Mucosa of stomach (tissue), 1 donor: ENCODE measurements at regions not wholly inside any gene's neighbourhood (a gene's known extent, or its start where the extent isn't known, plus 50 kb on each side); places are given as distances from the start of the nearest gene placed in this dataset.

Experiments used
- H3K27me3 ChIP-seq: one replicate; pipeline ENCODE4 v1.7.0; 2013; ENCODE audit warnings: mild to moderate bottlenecking, low read length; ENCODE audit not compliant: control insufficient read depth, insufficient read depth
- H3K36me3 ChIP-seq: one replicate; pipeline ENCODE4 v1.7.0; 2013; ENCODE audit warnings: low read length; ENCODE audit not compliant: control insufficient read depth, insufficient read depth
- H3K4me1 ChIP-seq: one replicate; pipeline ENCODE4 v1.7.0; 2013; ENCODE audit warnings: mild to moderate bottlenecking, low read length; ENCODE audit not compliant: control insufficient read depth, insufficient read depth
- H3K4me3 ChIP-seq: one replicate; pipeline ENCODE4 v1.7.0; 2013; ENCODE audit warnings: low read length
- H3K9ac ChIP-seq: one replicate; pipeline ENCODE4 v1.7.0; 2013; ENCODE audit warnings: mild to moderate bottlenecking, low read length, moderate library complexity
- H3K9me3 ChIP-seq: one replicate; pipeline ENCODE4 v1.7.0; 2013; ENCODE audit warnings: mild to moderate bottlenecking, low read length, moderate library complexity; ENCODE audit not compliant: control insufficient read depth
- donor health status: Pancreatic carcinoma.

DNA sequence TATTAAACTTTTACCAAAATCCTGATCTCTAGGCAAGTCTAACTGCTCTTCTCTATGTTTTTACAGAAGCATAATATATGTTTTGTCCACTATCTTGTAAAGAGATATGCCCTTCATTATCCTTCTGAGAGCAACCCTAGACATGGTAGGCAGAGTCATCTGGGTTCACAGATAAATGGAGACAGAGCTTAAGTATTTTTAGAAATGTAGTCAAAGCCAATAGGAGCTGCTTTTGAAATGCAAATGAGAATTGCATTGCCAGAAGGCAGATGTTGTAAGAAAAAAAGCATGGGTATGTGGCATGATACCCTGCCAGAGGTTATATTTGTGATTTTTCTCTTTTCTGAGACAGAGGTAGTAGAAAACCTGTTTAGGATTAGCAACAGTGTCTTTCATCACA lies 964.8 kb downstream of the SORCS3 start:
- H3K9me3 ChIP-seq = no peaks in the 10 kb centered on the region
- H3K9ac ChIP-seq = no peak overlapping the region
- no peaks in the 10 kb centered on the region for H3K27me3 ChIP-seq
- no peaks in the 10 kb centered on the region for H3K4me1 ChIP-seq
- no peaks in the 10 kb centered on the region for H3K36me3 ChIP-seq
- no peak overlapping the region for H3K4me3 ChIP-seq

DNA sequence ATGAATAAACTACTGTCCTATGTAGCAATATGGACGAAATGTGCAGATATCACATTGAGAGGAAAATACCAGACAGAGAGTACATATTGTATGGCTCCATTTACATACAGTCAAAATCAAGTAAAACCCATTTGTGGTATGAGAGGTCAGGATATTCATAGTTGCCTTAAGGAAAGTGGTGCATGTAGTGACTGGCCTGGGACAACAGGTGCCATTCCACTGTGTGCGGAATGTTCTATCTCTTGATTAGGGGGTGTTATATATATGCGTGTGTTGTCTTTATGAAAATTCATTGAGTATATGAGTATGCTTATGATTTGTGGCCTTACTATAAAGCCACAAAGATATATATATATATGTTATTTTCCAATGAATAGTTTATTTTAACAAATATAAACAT lies 964.0 kb downstream of the SORCS3 start:
- Histone ChIP-seq H3K27me3 (no peaks in the 10 kb centered on the region), H3K9me3 (no peaks in the 10 kb centered on the region), H3K4me1 (no peaks in the 10 kb centered on the region), H3K9ac (no peak overlapping the region), H3K36me3 (no peaks in the 10 kb centered on the region), H3K4me3 (no peak overlapping the region)

DNA sequence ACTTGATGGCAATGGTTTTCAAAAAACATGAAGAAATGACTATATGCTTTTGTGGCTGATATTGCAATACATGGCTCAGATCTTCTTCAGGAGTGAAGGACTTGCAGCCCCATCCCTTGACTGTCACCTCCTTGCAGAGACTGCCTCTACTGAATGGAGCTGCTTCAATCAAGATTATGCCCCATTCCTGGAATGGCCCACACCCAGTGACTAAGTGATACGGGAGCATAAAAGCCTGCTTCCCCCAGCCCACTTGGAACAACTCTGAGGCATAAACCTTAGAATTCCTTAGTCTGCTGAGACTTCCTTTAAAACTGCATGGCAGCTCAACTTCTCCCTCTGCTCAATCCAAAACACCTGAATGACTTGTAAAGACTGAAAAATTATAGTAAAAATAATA lies 957.1 kb downstream of the SORCS3 start:
- H3K4me1 ChIP-seq = no peaks in the 10 kb centered on the region
- H3K9ac ChIP-seq = no peak overlapping the region
- no peaks in the 10 kb centered on the region for H3K36me3 ChIP-seq
- no peaks in the 10 kb centered on the region for H3K9me3 ChIP-seq
- H3K27me3 ChIP-seq = no peaks in the 10 kb centered on the region
- no peak overlapping the region for H3K4me3 ChIP-seq

DNA sequence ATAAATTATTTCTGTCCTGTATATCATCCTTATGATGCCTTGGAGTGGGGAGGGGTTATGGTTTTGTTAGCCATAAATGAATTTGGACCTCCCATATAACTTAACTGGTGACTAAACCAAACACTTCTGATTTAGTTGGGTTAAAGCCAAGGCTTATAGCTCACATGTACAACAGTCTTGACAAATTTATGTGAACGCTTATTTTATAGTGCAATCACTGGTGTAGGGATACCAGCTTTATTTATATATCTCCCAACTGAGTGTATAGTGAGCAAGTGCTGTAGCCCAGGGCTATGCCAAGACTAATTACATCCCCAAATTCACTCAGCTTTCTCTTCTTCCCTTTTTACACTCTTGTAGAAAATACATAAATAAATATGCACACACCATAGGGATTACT lies 956.2 kb downstream of the SORCS3 start:
- no peaks in the 10 kb centered on the region for H3K9me3 ChIP-seq
- no peaks in the 10 kb centered on the region for H3K36me3 ChIP-seq
- no peaks in the 10 kb centered on the region for H3K27me3 ChIP-seq
- H3K4me3 ChIP-seq = no peak overlapping the region
- no peak overlapping the region for H3K9ac ChIP-seq
- no peaks in the 10 kb centered on the region for H3K4me1 ChIP-seq

DNA sequence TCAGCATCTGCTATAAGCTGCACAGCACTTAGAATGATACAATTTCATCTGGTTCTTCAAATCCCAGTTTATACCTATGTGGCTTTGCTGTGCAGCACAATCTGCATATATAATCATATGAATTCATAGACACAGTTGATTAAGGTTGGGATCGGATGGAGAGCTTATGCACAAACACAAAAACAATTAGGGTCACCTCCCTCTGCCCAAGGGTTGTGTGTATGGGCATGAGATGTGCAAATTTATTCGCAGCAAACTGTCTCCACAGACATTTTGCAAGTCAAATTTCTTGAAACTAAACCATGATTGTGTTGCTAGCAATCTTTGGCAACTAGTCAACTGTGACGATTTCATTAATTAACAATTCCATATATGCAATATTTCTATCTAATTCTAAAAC lies 955.7 kb downstream of the SORCS3 start:
- no peaks in the 10 kb centered on the region for H3K9me3 ChIP-seq
- no peak overlapping the region for H3K4me3 ChIP-seq
- H3K9ac ChIP-seq = no peak overlapping the region
- no peaks in the 10 kb centered on the region for H3K27me3 ChIP-seq
- H3K4me1 ChIP-seq = no peaks in the 10 kb centered on the region
- H3K36me3 ChIP-seq = no peaks in the 10 kb centered on the region

DNA sequence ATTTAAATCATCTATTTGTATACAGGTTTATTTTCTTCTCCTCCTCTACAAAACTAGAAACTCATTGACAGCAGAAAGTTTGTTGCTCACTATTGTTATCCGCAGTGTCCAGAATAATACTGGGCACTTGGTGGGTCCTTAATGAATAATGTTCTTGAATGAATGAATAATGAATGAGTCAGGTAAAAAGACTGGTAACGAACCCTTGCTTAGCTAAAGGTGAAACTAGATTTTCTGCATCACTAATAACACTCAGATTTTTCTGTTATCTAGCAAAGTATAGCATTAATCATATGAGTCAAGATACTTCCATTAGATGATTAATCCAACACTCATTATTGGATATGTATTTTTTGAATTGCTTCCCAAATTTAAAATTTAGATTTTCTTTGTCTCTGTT lies 953.2 kb downstream of the SORCS3 start:
- Histone ChIP-seq H3K36me3 (no peaks in the 10 kb centered on the region), H3K4me3 (no peak overlapping the region)

DNA sequence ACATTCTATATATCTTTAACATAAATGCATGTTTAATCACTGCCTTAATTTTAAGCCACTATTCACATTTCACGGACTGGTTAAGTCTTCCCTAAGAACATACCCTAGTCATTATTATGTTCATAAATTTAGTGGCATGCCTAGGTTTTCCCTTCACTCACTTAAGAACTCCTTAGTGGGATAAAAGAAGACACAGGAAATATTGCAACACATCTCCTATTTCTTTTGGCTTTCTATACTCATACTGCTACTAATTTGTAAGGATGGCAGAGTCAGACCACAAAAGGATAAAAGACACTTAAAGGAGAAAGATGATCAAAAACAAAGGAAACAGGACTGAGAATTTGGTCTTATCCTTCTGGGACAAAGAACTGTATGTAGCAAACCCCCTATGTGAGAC lies 951.4 kb downstream of the SORCS3 start:
- Histone ChIP-seq H3K9me3 (no peaks in the 10 kb centered on the region), H3K9ac (no peak overlapping the region), H3K27me3 (no peaks in the 10 kb centered on the region), H3K36me3 (no peaks in the 10 kb centered on the region), H3K4me3 (no peak overlapping the region), H3K4me1 (no peaks in the 10 kb centered on the region)

More for the DNA sequence above, 953.2 kb downstream of the SORCS3 start:
- Histone ChIP-seq H3K4me1 (no peaks in the 10 kb centered on the region), H3K9ac (no peak overlapping the region), H3K27me3 (no peaks in the 10 kb centered on the region), H3K9me3 (no peaks in the 10 kb centered on the region)

DNA sequence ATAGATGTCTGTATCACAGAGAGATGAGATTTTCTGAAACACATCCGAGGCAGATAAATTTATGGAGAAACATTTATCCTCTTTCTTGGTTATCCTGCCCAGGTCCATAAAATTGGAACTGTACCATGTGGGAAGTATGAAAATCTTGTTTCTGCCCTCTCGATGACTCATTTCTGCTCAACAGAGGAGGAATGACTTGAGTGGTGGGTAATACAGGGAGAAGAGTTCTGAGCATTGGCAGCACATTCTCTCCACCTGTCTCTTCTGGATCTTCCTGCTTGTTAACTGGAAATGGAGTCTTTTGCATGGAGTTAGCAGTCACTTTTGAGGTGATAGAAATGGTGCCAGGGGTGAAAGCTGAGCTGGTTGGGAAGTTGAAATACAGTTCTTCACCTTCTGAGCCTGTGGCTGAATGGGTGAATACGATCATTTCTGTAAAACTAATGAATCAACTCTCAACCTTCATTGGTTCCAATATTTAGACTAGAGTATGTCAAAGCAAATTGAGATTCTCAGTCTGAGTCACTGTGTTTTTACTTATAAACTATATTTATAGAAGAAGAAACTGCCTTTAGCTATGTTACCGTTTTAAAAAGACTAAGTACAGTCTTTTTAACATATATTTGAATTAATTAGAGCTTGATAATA lies 945.5 kb downstream of the SORCS3 start:
- Histone ChIP-seq H3K9ac (no peak overlapping the region), H3K27me3 (no peaks in the 10 kb centered on the region), H3K4me3 (no peak overlapping the region), H3K4me1 (no peaks in the 10 kb centered on the region), H3K36me3 (no peaks in the 10 kb centered on the region), H3K9me3 (no peaks in the 10 kb centered on the region)

DNA sequence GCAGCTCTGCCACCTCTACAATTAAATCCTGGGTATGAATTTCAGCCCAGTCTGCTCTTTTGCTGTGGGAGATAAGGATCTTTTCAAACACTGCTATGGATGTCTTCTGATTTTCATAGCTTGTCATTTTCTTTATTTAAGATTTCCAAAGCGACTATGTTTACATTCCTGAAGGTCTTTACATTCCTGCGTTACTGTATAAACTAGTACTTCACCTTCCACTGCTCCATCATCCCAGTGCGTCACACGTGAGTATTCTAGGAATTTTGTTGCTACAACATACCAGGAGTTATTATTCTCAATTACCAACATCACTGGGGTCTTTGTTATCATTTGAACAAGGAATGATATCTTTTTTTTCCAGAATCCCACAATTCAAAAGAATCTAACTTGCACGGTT lies 944.7 kb downstream of the SORCS3 start:
- no peaks in the 10 kb centered on the region for H3K4me1 ChIP-seq
- H3K27me3 ChIP-seq = no peaks in the 10 kb centered on the region
- H3K9ac ChIP-seq = no peak overlapping the region
- H3K4me3 ChIP-seq = no peak overlapping the region
- H3K9me3 ChIP-seq = no peaks in the 10 kb centered on the region
- H3K36me3 ChIP-seq = no peaks in the 10 kb centered on the region

DNA sequence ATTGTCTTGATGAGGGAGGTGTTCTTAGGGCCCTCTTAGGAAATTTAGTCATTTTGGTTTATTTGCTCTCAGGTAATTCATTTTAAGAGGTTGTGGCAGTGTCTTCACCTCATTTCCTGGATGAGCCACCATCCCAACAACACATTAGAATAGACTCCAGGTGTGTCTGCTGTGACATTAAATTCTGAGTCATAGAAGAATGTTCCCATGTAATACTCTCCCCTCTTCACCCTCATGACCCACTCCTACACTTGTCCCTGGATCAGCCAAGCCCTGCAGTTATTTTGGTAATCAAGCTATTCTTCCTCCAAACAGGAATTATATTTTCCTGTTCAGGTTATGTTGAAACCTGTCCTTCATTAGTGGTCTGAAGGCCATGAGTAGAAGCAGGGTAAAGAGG lies 944.1 kb downstream of the SORCS3 start:
- H3K4me3 ChIP-seq = no peak overlapping the region
- no peaks in the 10 kb centered on the region for H3K27me3 ChIP-seq
- H3K4me1 ChIP-seq = no peaks in the 10 kb centered on the region
- no peaks in the 10 kb centered on the region for H3K36me3 ChIP-seq
- no peak overlapping the region for H3K9ac ChIP-seq
- H3K9me3 ChIP-seq = no peaks in the 10 kb centered on the region

DNA sequence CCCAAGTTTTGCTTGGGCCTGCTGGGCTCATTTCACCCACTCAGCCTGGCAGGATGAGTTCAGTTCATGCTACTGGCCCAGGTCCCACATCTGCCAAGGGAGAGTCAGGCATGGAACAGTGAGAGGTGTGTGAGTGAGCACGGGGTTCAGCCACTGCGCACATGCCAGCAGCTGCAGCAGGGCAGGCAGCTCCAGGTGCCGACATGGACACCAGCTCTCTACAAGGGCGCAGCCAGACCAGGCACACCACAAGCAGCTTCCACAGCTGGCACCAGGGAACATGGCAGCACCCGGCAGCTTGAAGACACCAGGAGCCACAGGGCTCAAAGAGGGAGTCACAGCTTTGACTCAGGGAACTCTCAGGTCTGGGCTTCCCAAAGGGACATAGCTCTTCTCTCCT lies 938.0 kb downstream of the SORCS3 start:
- no peaks in the 10 kb centered on the region for H3K27me3 ChIP-seq
- no peak overlapping the region for H3K9ac ChIP-seq
- H3K9me3 ChIP-seq = no peaks in the 10 kb centered on the region
- no peaks in the 10 kb centered on the region for H3K4me1 ChIP-seq
- H3K4me3 ChIP-seq = no peak overlapping the region
- no peaks in the 10 kb centered on the region for H3K36me3 ChIP-seq

DNA sequence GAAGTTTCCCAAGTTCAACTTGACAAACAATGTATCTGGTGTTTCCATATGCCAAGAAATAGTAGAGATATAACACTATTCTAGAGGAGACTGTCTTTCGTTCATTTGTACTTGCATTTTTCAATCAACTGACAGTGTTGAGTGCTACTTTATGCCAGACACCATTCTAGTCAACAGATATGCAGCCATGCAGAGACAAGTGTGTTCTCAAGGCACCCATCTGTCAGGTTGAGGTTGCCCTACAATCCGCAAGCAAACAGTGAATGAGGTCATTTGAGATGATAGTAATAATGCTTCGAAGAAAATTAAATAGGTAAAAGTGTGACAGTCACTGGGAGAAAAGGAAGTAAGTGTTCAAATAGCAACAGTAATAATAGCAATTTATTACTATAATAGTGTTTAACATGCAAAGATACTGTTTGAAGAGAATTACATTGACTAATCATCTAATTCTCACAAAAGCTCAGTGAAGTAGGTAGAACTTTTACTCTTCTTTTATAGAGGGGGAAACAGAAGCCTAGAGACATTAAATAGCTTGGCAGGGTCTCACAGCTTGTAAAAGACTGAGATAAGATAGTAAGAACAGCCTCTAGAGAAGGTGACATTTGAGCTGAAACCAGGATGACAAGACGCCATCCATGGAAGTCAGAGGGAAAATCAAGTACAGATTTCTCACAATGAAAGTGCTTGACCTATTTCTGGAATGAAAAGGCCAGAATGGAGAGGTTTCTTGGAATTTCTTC lies 936.9 kb downstream of the SORCS3 start:
- H3K27me3 ChIP-seq = no peaks in the 10 kb centered on the region
- H3K4me1 ChIP-seq = no peaks in the 10 kb centered on the region
- H3K36me3 ChIP-seq = no peaks in the 10 kb centered on the region
- H3K9ac ChIP-seq = no peak overlapping the region
- H3K4me3 ChIP-seq = no peak overlapping the region
- H3K9me3 ChIP-seq = no peaks in the 10 kb centered on the region
